WTC11 (cell line): ENCODE measurements at regions not wholly inside any gene's neighbourhood (a gene's known extent, or its start where the extent isn't known, plus 50 kb on each side); places are given as distances from the start of the nearest gene placed in this dataset.

ENCODE experiments used
- CDX4 ChIP-seq: fragments of 250-450 bp; sonication (Bioruptor Pico); IDR thresholded peaks from 2 replicates; pipeline ENCODE4 v1.9.0; 2021; ENCODE audit warnings: moderate library complexity, mild to moderate bottlenecking, inconsistent platforms, borderline replicate concordance
- CREM ChIP-seq: sonication (generic); formaldehyde crosslinking; IDR thresholded peaks from 2 replicates; pipeline ENCODE4 v1.8.1; 2022; ENCODE audit warnings: mild to moderate bottlenecking, missing genetic modification reagents, moderate library complexity
- ETV6 ChIP-seq: sonication (generic); formaldehyde crosslinking; IDR thresholded peaks from 2 replicates; pipeline ENCODE4 v1.8.1; 2022; ENCODE audit warnings: mild to moderate bottlenecking, missing genetic modification reagents
- FOXK1 ChIP-seq: sonication (generic); formaldehyde crosslinking; IDR thresholded peaks from 2 replicates; pipeline ENCODE4 v1.8.0; 2022; ENCODE audit warnings: mild to moderate bottlenecking, moderate library complexity, missing genetic modification reagents
- GABPB1 ChIP-seq: sonication (generic); formaldehyde crosslinking; IDR thresholded peaks from 2 replicates; pipeline ENCODE4 v1.8.1; 2023; ENCODE audit warnings: mild to moderate bottlenecking, missing genetic modification reagents
- IRF1 ChIP-seq: sonication (generic); formaldehyde crosslinking; IDR thresholded peaks from 2 replicates; pipeline ENCODE4 v1.8.0; 2023; ENCODE audit warnings: missing genetic modification reagents
- SP1 ChIP-seq: sonication (generic); formaldehyde crosslinking; conservative IDR thresholded peaks from 2 replicates; pipeline ENCODE4 v1.8.1; 2022; ENCODE audit warnings: missing genetic modification reagents
- TEAD4 ChIP-seq: sonication (generic); formaldehyde crosslinking; IDR thresholded peaks from 2 replicates; pipeline ENCODE4 v1.8.0; 2022; ENCODE audit warnings: mild to moderate bottlenecking, missing genetic modification reagents
- ZNF263 ChIP-seq: sonication (generic); formaldehyde crosslinking; IDR thresholded peaks from 2 replicates; pipeline ENCODE4 v1.8.1; 2022; ENCODE audit warnings: low read depth, mild to moderate bottlenecking, moderate library complexity, missing genetic modification reagents
- TF ChIP-seq, protein P1 (sequence below): sonication (generic); formaldehyde crosslinking; IDR thresholded peaks from 2 replicates; pipeline ENCODE4 v1.8.0; 2022; ENCODE audit warnings: mild to moderate bottlenecking, missing genetic modification reagents
- TF ChIP-seq, protein P2 (sequence below): sonication (generic); formaldehyde crosslinking; IDR thresholded peaks from 2 replicates; pipeline ENCODE4 v1.8.1; 2023; ENCODE audit warnings: mild to moderate bottlenecking, missing genetic modification reagents
- TF ChIP-seq, protein P3 (sequence below): fragments of 200-600 bp; IDR thresholded peaks from 2 replicates; pipeline ENCODE4 v1.8.0; 2022; ENCODE audit warnings: antibody characterized with exemption

- no peak for TF ChIP-seq TEAD4 (CRISPR knock-in tag)
- TF ChIP-seq, protein P1, sequence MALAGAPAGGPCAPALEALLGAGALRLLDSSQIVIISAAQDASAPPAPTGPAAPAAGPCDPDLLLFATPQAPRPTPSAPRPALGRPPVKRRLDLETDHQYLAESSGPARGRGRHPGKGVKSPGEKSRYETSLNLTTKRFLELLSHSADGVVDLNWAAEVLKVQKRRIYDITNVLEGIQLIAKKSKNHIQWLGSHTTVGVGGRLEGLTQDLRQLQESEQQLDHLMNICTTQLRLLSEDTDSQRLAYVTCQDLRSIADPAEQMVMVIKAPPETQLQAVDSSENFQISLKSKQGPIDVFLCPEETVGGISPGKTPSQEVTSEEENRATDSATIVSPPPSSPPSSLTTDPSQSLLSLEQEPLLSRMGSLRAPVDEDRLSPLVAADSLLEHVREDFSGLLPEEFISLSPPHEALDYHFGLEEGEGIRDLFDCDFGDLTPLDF: no peak
- TF ChIP-seq, protein P2, sequence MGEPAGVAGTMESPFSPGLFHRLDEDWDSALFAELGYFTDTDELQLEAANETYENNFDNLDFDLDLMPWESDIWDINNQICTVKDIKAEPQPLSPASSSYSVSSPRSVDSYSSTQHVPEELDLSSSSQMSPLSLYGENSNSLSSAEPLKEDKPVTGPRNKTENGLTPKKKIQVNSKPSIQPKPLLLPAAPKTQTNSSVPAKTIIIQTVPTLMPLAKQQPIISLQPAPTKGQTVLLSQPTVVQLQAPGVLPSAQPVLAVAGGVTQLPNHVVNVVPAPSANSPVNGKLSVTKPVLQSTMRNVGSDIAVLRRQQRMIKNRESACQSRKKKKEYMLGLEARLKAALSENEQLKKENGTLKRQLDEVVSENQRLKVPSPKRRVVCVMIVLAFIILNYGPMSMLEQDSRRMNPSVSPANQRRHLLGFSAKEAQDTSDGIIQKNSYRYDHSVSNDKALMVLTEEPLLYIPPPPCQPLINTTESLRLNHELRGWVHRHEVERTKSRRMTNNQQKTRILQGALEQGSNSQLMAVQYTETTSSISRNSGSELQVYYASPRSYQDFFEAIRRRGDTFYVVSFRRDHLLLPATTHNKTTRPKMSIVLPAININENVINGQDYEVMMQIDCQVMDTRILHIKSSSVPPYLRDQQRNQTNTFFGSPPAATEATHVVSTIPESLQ (CRISPR knock-in tag): no peak
- no peak for TF ChIP-seq FOXK1 (CRISPR knock-in tag)
- TF ChIP-seq, protein P3, sequence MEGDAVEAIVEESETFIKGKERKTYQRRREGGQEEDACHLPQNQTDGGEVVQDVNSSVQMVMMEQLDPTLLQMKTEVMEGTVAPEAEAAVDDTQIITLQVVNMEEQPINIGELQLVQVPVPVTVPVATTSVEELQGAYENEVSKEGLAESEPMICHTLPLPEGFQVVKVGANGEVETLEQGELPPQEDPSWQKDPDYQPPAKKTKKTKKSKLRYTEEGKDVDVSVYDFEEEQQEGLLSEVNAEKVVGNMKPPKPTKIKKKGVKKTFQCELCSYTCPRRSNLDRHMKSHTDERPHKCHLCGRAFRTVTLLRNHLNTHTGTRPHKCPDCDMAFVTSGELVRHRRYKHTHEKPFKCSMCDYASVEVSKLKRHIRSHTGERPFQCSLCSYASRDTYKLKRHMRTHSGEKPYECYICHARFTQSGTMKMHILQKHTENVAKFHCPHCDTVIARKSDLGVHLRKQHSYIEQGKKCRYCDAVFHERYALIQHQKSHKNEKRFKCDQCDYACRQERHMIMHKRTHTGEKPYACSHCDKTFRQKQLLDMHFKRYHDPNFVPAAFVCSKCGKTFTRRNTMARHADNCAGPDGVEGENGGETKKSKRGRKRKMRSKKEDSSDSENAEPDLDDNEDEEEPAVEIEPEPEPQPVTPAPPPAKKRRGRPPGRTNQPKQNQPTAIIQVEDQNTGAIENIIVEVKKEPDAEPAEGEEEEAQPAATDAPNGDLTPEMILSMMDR: no peak
- TF ChIP-seq SP1: no peak
- no peak for TF ChIP-seq ZNF263 (CRISPR knock-in tag)
- TF ChIP-seq IRF1 (CRISPR knock-in tag): no peak
- no peak for TF ChIP-seq GABPB1 (CRISPR knock-in tag)
- no peak for TF ChIP-seq CDX4 (CRISPR knock-in tag)
- TF ChIP-seq CREM (CRISPR knock-in tag): no peak
- no peak for TF ChIP-seq ETV6 (CRISPR knock-in tag)
Observed at GRCh38 chr3:66586853-66587252, 86.0 kb upstream of the LRIG1 start.
